Gastroesophageal sphincter (tissue), 4 donors: ENCODE measurements at regions not wholly inside any gene's neighbourhood (a gene's known extent, or its start where the extent isn't known, plus 50 kb on each side); places are given as distances from the start of the nearest gene placed in this dataset.
"Not testable (repeated sequence)": the region's sequence is repeated elsewhere in the genome, so short reads cannot be mapped to it uniquely, and the experiment has no call there.

Source experiments
- ATAC-seq: fragments of 150-250 bp; one replicate; pipeline ENCODE4 v1.9.1; 2016; ENCODE audit warnings: mild to moderate bottlenecking, moderate library complexity
- H3K27ac ChIP-seq, 4 donors: fragments of 200-600 bp; sonication (generic) in 3 of 4; 1 replicate in 3 of 4; 2 replicates in 1 of 4; pipeline ENCODE4 v1.5.1; 2016 to 2019
- H3K27me3 ChIP-seq: fragments of 200-600 bp; sonication (generic); one replicate; pipeline ENCODE4 v1.5.1; 2019
- H3K36me3 ChIP-seq, 2 donors: fragments of 200-600 bp; sonication (generic); one replicate each; pipeline ENCODE4 v1.5.1; 2019; ENCODE audit warnings: control low read depth in 1 of 2
- H3K4me1 ChIP-seq, 3 donors: fragments of 200-600 bp; sonication (generic); 1 replicate in 2 of 3; 2 replicates in 1 of 3; pipeline ENCODE4 v1.5.1; 2016 to 2019; ENCODE audit warnings: control low read depth in 2 of 3
- H3K4me3 ChIP-seq, 2 donors: fragments of 200-600 bp; sonication (generic); one replicate each; pipeline ENCODE4 v1.5.1; 2019; ENCODE audit warnings: mild to moderate bottlenecking in 1 of 2, moderate library complexity in 1 of 2
- H3K9me3 ChIP-seq, 3 donors: fragments of 200-600 bp; sonication (generic); one replicate each; pipeline ENCODE4 v1.5.1; 2017 to 2019; ENCODE audit warnings: control low read depth in 2 of 3
- CTCF ChIP-seq, 4 experiments: fragments of 200-600 bp in 2 of 4; fragments of 450-650 bp in 2 of 4; sonication (generic) in 1 of 4; IDR thresholded peaks; one replicate each; pipeline ENCODE4 v1.5.1; 2017 to 2019; ENCODE audit warnings: antibody characterized with exemption in 4 of 4, mild to moderate bottlenecking in 2 of 4, moderate library complexity in 2 of 4
- EP300 ChIP-seq: sonication (generic); formaldehyde crosslinking; IDR thresholded peaks from one replicate; pipeline ENCODE4 v1.6.1; 2017; ENCODE audit warnings: antibody characterized with exemption, mild to moderate bottlenecking
- POLR2A ChIP-seq, 2 donors: fragments of 450-650 bp; IDR thresholded peaks; one replicate each; pipeline ENCODE4 v1.6.1; 2017; ENCODE audit warnings: antibody characterized with exemption in 2 of 2, mild to moderate bottlenecking in 2 of 2, moderate library complexity in 1 of 2
- POLR2AphosphoS5 ChIP-seq: sonication (generic); formaldehyde crosslinking; IDR thresholded peaks from one replicate; pipeline ENCODE4 v1.6.1; 2017; ENCODE audit warnings: antibody characterized with exemption
- WGBS, 2 donors: methylation state at CpG; one replicate each; pipeline ENCODE4 v1.1.5; 2018; ENCODE audit warnings: low coverage in 1 of 2; 5-methylcytosine and 5-hydroxymethylcytosine counted together

DNA sequence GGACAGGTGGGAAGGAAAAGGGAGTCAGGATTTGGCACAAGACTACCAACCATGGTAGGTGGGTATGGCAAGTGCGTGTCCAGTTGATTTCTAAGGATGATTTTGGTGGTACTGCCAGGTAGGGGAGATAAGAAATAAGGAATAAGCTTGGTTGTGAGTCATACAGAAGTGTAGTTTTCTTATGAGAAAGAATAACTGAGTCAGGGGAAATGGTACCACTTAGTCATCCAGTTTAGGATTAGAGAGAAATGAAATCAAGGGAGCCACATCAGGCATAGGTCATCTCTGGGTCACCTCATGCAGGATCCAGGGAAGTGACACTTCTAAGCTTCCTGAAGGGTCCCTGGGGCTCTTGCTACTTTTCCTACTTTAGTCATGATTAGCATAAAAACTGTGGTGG is 107.1 kb upstream of the C1GALT1C1 start:
- Histone ChIP-seq H3K4me3 (no peak overlapping the region), H3K36me3 (no peaks in the 10 kb centered on the region), H3K27ac (no peak overlapping the region), H3K4me1 (no peaks in the 10 kb centered on the region), H3K27me3 (no peaks in the 10 kb centered on the region), H3K9me3 (no peaks in the 10 kb centered on the region)
- WGBS, 2 donors = no CpG with 5 or more reads among the region's 1 CpG
- TF ChIP-seq POLR2AphosphoS5 = no peak
- TF ChIP-seq CTCF (IDR thresholded peaks at IDR 0.05) = no peak
- no peak for TF ChIP-seq EP300
- TF ChIP-seq POLR2A (IDR thresholded peaks at IDR 0.05) = no peak
- no peak for ATAC-seq

GRCh38 chrX:120735966-120736365 is 106.1 kb upstream of the C1GALT1C1 start:
- no peak for TF ChIP-seq EP300
- TF ChIP-seq POLR2A (IDR thresholded peaks at IDR 0.05) = no peak
- no peak for TF ChIP-seq CTCF (IDR thresholded peaks at IDR 0.05)
- no peak for TF ChIP-seq POLR2AphosphoS5
- H3K27ac ChIP-seq = no peak overlapping the region
- no peak for ATAC-seq
- no peaks in the 10 kb centered on the region for H3K27me3 ChIP-seq
- no peaks in the 10 kb centered on the region for H3K9me3 ChIP-seq
- no peak overlapping the region for H3K4me3 ChIP-seq
- 94 to 100% methylated on average over 1 to 2 of the region's 2 CpGs for WGBS, 2 donors
- no peaks in the 10 kb centered on the region for H3K36me3 ChIP-seq
- H3K4me1 ChIP-seq = no peaks in the 10 kb centered on the region

GRCh38 chrX:120732879-120733278 is 103.0 kb upstream of the C1GALT1C1 start:
- H3K9me3 ChIP-seq = no peaks in the 10 kb centered on the region
- 95 to 100% methylated on average over 2 to 4 of the region's 33 CpGs for WGBS, 2 donors
- no peak for TF ChIP-seq EP300
- TF ChIP-seq POLR2A (IDR thresholded peaks at IDR 0.05) = no peak
- no peak for TF ChIP-seq POLR2AphosphoS5
- no peak for TF ChIP-seq CTCF (IDR thresholded peaks at IDR 0.05)
- no peak for ATAC-seq
- no peak overlapping the region for H3K4me3 ChIP-seq
- no peaks in the 10 kb centered on the region for H3K4me1 ChIP-seq
- no peaks in the 10 kb centered on the region for H3K27me3 ChIP-seq
- no peaks in the 10 kb centered on the region for H3K36me3 ChIP-seq
- H3K27ac ChIP-seq = no peak overlapping the region

DNA sequence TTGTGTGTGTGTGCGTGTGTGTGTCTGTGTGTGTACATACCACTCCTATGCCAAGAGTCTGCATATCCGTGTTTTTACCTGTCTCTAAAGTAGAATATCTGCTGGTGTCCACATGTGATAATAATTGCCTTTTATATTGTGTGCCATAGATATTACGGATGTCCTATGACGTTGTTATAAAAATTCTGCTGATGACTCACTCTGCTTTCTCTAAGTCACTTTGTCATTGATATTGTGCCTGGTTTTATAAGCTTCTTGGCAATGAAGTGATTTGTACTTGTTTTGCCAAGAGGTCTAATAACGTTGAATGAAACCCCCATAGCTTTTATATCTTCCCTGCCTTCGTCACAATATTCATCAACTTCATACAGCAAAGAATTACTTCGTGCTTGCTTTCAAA is 102.6 kb upstream of the C1GALT1C1 start:
- Histone ChIP-seq H3K4me3 (no peak overlapping the region), H3K27me3 (no peaks in the 10 kb centered on the region), H3K27ac (no peak overlapping the region), H3K36me3 (no peaks in the 10 kb centered on the region), H3K4me1 (no peaks in the 10 kb centered on the region), H3K9me3 (no peaks in the 10 kb centered on the region)
- 76 to 78% methylated on average over 7 of the region's 7 CpGs for WGBS, 2 donors
- TF ChIP-seq EP300 (no peak), CTCF (IDR thresholded peaks at IDR 0.05) (no peak), POLR2AphosphoS5 (no peak), POLR2A (IDR thresholded peaks at IDR 0.05) (no peak)
- no peak for ATAC-seq

DNA sequence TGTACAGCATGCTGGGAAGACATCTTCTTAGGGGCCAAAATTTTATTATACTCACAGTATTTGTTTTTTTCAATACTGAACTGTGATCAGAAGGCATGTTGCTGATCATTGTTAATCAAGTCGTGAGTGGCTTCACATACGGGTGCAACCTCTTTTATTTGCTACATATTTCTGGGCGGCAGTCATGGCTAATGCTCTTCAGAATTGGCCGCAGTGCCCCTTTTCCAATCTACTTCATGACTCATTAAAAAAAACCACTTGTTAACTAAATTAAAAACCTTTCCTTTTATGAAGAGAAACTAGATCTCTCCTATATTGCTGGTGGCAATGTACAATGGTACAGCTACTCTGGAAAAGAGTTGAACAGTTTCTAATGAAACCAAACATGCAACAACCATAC is 101.5 kb upstream of the C1GALT1C1 start:
- H3K9me3 ChIP-seq = no peaks in the 10 kb centered on the region
- H3K27me3 ChIP-seq = no peaks in the 10 kb centered on the region
- H3K4me1 ChIP-seq = no peaks in the 10 kb centered on the region
- H3K4me3 ChIP-seq = no peak overlapping the region
- no peak overlapping the region for H3K27ac ChIP-seq
- no peak for ATAC-seq
- WGBS, 2 donors = 65 to 81% methylated on average over 4 of the region's 4 CpGs
- H3K36me3 ChIP-seq = no peaks in the 10 kb centered on the region
- TF ChIP-seq CTCF (IDR thresholded peaks at IDR 0.05) = no peak
- TF ChIP-seq POLR2A (IDR thresholded peaks at IDR 0.05) = no peak
- TF ChIP-seq EP300 = no peak
- TF ChIP-seq POLR2AphosphoS5 = no peak

DNA sequence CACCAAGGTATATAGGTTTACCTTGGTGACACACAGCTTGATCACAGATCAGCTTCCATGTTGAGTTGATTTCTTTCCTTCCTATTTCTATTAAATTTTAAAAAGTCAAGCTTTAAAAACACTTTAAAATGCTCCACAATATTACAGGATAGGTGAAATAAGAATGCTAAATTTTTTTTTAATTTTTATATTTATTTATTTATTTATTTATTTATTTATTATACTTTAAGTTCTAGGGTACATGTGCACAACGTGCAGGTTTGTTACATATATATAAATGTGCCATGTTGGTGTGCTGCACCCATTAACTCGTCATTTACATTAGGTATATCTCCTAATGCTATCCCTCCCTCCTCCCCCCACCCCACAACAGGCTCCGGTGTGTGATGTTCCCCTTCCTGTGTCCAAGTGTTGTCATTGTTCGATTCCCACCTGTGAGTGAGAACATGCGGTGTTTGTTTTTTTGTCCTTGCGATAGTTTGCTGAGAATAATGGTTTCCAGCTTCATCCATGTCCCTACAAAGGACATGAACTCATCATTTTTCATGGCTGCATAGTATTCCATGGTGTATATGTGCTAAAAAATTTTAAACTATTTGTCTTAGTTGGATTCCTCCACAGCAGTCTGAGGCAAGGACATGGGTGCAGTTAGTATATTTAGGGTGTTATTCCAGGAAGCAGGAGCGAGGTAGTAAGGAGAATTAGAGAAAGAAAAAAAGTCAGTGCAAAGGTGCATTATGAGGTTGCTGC is 99.8 kb upstream of the C1GALT1C1 start:
- WGBS, 2 donors = 59% methylated on average over 2 of the region's 7 CpGs; no CpG with 5 or more reads in 1 of the 2 donors
- H3K27ac ChIP-seq = not testable (repeated sequence)

More for the DNA sequence above, 99.8 kb upstream of the C1GALT1C1 start:
- not testable (repeated sequence) for H3K9me3 ChIP-seq, H3K4me3 ChIP-seq, H3K36me3 ChIP-seq, H3K27me3 ChIP-seq, H3K4me1 ChIP-seq, ATAC-seq
